Mesothelial cell of epicardium (in vitro differentiated cells): ENCODE measurements at regions not wholly inside any gene's neighbourhood (a gene's known extent, or its start where the extent isn't known, plus 50 kb on each side); places are given as distances from the start of the nearest gene placed in this dataset.

Experiments used
- DNase-seq, 2 experiments: peaks; one replicate each; pipeline ENCODE4 v3.0.0; 2021; ENCODE audit warnings: low spot score in 2 of 2; ENCODE audit not compliant: unreplicated experiment in 2 of 2
- H3K27ac Mint-ChIP-seq: 2 replicates; pipeline ENCODE4 v1.8.0; 2021; ENCODE audit warnings: mixed read lengths
- H3K27me3 Mint-ChIP-seq: 2 replicates; pipeline ENCODE4 v1.8.0; 2021; ENCODE audit warnings: low read depth, mixed read lengths
- H3K36me3 Mint-ChIP-seq: 2 replicates; pipeline ENCODE4 v1.8.0; 2021; ENCODE audit warnings: mixed read lengths
- H3K4me1 Mint-ChIP-seq: 2 replicates; pipeline ENCODE4 v1.8.0; 2021; ENCODE audit warnings: mixed read lengths
- H3K4me3 Mint-ChIP-seq: 2 replicates; pipeline ENCODE4 v1.8.0; 2021; ENCODE audit warnings: mild to moderate bottlenecking, moderate library complexity, mixed read lengths
- H3K9me3 Mint-ChIP-seq: 2 replicates; pipeline ENCODE4 v1.8.0; 2021; ENCODE audit warnings: mixed read lengths
- TF ChIP-seq, protein P1 (sequence below): fragments of 200-600 bp; sonication (generic); IDR thresholded peaks from one replicate; pipeline ENCODE4 v1.5.0; 2021; ENCODE audit warnings: antibody characterized with exemption; ENCODE audit not compliant: unreplicated experiment

DNA sequence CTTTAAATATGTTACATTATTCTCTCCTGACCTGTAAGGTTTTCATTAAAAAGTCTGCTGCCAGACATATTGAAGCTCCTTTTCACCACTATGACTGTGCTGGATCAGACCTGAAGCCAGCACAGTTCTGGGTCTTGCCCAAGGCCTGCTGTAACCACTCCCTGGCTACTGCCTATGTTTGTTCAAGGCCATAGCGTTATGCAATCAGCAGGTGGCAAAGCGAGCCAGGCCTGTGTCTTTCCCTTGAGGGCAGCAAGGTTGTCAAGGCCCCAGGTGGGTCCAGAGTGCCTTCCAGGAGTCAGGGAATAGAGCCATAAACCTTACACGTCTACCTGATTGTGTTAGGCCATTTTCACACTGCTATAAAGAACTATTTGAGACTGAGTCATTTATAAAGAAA, 496.8 kb upstream of the PCDH9 start:
- Mint-ChIP-seq H3K9me3 (peaks cover 45% of the 10 kb centered on the region), H3K36me3 (peaks cover 18% of the 10 kb centered on the region), H3K4me3 (no peak overlapping the region), H3K27me3 (no peaks in the 10 kb centered on the region), H3K27ac (no peak overlapping the region), H3K4me1 (no peaks in the 10 kb centered on the region)
- TF ChIP-seq, protein P1, sequence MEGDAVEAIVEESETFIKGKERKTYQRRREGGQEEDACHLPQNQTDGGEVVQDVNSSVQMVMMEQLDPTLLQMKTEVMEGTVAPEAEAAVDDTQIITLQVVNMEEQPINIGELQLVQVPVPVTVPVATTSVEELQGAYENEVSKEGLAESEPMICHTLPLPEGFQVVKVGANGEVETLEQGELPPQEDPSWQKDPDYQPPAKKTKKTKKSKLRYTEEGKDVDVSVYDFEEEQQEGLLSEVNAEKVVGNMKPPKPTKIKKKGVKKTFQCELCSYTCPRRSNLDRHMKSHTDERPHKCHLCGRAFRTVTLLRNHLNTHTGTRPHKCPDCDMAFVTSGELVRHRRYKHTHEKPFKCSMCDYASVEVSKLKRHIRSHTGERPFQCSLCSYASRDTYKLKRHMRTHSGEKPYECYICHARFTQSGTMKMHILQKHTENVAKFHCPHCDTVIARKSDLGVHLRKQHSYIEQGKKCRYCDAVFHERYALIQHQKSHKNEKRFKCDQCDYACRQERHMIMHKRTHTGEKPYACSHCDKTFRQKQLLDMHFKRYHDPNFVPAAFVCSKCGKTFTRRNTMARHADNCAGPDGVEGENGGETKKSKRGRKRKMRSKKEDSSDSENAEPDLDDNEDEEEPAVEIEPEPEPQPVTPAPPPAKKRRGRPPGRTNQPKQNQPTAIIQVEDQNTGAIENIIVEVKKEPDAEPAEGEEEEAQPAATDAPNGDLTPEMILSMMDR: no peak
- no peak for DNase-seq

DNA sequence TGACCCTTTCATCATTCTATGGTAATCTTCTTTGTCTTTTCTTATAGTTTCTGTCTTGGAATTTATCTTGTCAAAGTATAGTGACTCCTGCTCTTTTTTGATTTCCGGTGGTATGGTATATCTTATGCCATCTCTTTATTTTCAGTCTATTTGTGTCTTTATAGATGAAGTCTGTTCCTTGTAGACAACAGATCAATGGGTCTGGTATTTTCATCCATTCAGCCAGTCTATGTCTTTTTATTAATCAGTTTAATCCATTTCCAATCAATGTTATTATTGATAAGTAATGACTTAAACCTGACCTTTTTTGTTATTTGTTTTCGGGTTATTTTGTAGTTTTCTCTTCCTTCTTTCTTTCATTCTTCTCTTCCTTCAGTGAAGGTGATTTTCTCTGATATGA, 495.9 kb upstream of the PCDH9 start:
- H3K4me1 Mint-ChIP-seq: no peaks in the 10 kb centered on the region
- no peak for DNase-seq
- H3K9me3 Mint-ChIP-seq: peaks cover 48% of the 10 kb centered on the region
- peaks cover 18% of the 10 kb centered on the region for H3K36me3 Mint-ChIP-seq
- TF ChIP-seq, protein P1: no peak
- no peaks in the 10 kb centered on the region for H3K27me3 Mint-ChIP-seq
- H3K4me3 Mint-ChIP-seq: no peak overlapping the region
- H3K27ac Mint-ChIP-seq: no peak overlapping the region

DNA sequence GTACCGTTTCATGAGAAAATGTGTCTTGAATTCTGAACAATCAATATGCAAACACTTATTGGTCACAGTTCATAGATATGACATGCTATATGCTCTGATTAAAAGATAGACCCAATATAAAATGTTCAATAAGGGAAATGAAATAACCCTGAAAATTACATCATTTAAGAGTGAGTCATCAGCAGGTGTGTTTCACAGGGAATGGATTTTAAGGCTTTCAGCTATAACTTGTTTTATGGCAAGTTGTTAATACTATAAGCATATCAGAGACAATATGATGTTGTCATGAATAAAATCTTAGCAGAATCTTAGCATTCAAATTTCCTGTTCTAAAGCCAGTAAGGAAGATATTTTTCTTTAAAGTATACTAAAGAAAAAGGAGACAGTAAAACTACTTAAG, 483.4 kb upstream of the PCDH9 start:
- Mint-ChIP-seq H3K9me3 (peaks cover 20% of the 10 kb centered on the region), H3K27me3 (no peaks in the 10 kb centered on the region), H3K4me1 (no peaks in the 10 kb centered on the region), H3K4me3 (no peak overlapping the region), H3K27ac (no peak overlapping the region), H3K36me3 (no peaks in the 10 kb centered on the region)
- TF ChIP-seq, protein P1: no peak
- DNase-seq: no peak

DNA sequence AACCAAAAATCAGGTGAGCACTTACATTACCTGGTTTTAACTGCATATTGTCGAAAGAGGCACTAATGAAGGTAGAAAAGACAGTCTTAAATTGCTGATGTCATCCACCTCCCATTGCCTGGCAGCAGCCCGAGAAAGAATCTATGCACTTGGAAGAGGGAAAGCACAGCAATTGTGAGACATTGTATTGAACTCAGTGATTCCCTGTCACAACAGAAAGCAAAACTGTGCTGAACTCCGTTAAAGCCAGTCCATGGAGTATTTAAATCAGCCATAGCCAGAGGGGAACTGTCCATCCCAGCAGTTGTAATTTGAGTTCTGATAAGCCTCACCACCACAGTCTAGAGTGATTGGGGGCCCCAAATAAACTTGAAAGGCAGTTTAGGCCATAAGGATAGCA, 466.6 kb upstream of the PCDH9 start:
- no peak overlapping the region for H3K27ac Mint-ChIP-seq
- H3K9me3 Mint-ChIP-seq: peaks cover 17% of the 10 kb centered on the region
- no peaks in the 10 kb centered on the region for H3K4me1 Mint-ChIP-seq
- TF ChIP-seq, protein P1: no peak
- no peaks in the 10 kb centered on the region for H3K36me3 Mint-ChIP-seq
- no peak for DNase-seq
- H3K4me3 Mint-ChIP-seq: no peak overlapping the region
- no peaks in the 10 kb centered on the region for H3K27me3 Mint-ChIP-seq

DNA sequence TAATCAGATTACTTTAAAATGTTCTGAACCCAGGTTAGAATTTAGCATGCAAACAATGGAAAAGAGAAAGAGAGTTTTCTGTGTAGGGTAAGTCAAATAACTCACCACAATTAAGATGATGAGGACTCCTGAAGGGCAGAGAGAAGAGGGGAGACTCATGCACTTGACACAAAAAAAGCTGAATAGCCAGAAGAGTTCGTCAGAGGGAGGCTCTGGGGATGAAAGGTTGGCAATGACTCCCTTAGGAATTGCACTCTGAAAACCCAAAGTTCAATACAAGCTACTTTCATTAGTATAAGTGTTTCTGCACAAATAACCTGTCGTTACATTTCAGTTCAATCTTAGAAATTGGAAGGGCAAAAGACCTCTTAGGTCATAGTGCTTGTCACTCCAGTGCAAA, 434.4 kb upstream of the PCDH9 start:
- no peaks in the 10 kb centered on the region for H3K9me3 Mint-ChIP-seq
- H3K27me3 Mint-ChIP-seq: no peaks in the 10 kb centered on the region
- no peak overlapping the region for H3K27ac Mint-ChIP-seq
- no peak for DNase-seq
- peaks cover 5% of the 10 kb centered on the region for H3K4me1 Mint-ChIP-seq
- no peak overlapping the region for H3K4me3 Mint-ChIP-seq
- TF ChIP-seq, protein P1: no peak
- no peaks in the 10 kb centered on the region for H3K36me3 Mint-ChIP-seq

DNA sequence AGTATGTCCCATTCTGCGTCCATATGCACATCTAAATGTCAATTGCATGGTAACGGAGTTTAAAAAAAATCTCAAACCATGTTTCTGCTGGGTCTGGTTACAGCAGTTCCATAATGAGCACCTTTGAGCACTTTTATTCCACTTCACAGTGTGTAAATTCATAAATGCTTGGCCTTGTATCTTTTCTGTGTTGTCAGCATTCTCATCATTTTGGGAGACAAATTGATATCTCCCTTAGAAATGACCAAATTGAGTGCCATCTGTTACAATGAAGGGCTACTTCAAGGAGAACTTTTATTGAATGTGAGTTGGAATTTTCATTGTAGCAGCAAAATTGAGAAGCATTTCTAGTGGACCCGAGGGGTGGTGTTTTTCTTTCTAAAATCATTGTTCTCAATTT, 432.9 kb upstream of the PCDH9 start:
- TF ChIP-seq, protein P1: no peak
- no peaks in the 10 kb centered on the region for H3K36me3 Mint-ChIP-seq
- H3K4me1 Mint-ChIP-seq: peaks cover 5% of the 10 kb centered on the region

More for the DNA sequence above, 432.9 kb upstream of the PCDH9 start:
- Mint-ChIP-seq H3K4me3 (no peak overlapping the region), H3K9me3 (no peaks in the 10 kb centered on the region), H3K27me3 (no peaks in the 10 kb centered on the region), H3K27ac (no peak overlapping the region)
- no peak for DNase-seq
